C4-2B (cell line): ENCODE measurements at regions not wholly inside any gene's neighbourhood (a gene's known extent, or its start where the extent isn't known, plus 50 kb on each side); places are given as distances from the start of the nearest gene placed in this dataset.

Experiments used
- CTCF ChIP-seq: fragments of 450-650 bp; conservative IDR thresholded peaks from 2 replicates; pipeline ENCODE4 v1.5.1; 2017; ENCODE audit warnings: mild to moderate bottlenecking
- ZFX ChIP-seq: fragments of 450-650 bp; IDR thresholded peaks from 2 replicates; pipeline ENCODE4 v1.6.1; 2017

- TF ChIP-seq CTCF (no peak), ZFX (no peak)
These were observed 346.7 kb upstream of the CYRIA start for GRCh38 chr2:17012297-17012696.
